GM19467 (cell line): ENCODE measurements at regions not wholly inside any gene's neighbourhood (a gene's known extent, or its start where the extent isn't known, plus 50 kb on each side); places are given as distances from the start of the nearest gene placed in this dataset.
A peak's percentile ranks its signal among the peaks of the same experiment; 100 is the strongest.
"Not testable (repeated sequence)": the region's sequence is repeated elsewhere in the genome, so short reads cannot be mapped to it uniquely, and the experiment has no call there.

Source experiments
- ATAC-seq: cut with Tn5 transposase; IDR thresholded peaks from one replicate; pipeline ENCODE4 v1.9.1; 2021; ENCODE audit warnings: mild to moderate bottlenecking, moderate library complexity; ENCODE audit not compliant: unreplicated experiment

- peak; percentile 97 for ATAC-seq
Observed at GRCh38 chr2:104976603-104977120, 61.2 kb upstream of the MRPS9 start.

GRCh38 chr2:104977958-104978357 is 59.9 kb upstream of the MRPS9 start:
- no peak for ATAC-seq

- ATAC-seq = not testable (repeated sequence)
Observed at GRCh38 chr2:104979786-104980185, 58.1 kb upstream of the MRPS9 start.

GRCh38 chr2:104982111-104982510 is 55.8 kb upstream of the MRPS9 start:
- no peak for ATAC-seq
